HepG2 (cell line): ENCODE measurements at regions not wholly inside any gene's neighbourhood (a gene's known extent, or its start where the extent isn't known, plus 50 kb on each side); places are given as distances from the start of the nearest gene placed in this dataset.

Experiments used
- ATF7-NPFF ChIP-seq: sonication (generic); formaldehyde crosslinking; IDR thresholded peaks from 2 replicates; pipeline ENCODE4 v1.8.1; 2023; ENCODE audit warnings: mild to moderate bottlenecking, low read depth, missing genetic modification reagents, moderate library complexity
- BCL6 ChIP-seq: IDR thresholded peaks from 2 replicates; pipeline ENCODE4 v1.6.1; 2016; ENCODE audit warnings: missing genetic modification reagents, missing compliant biosample characterization
- HBP1 ChIP-seq: IDR thresholded peaks from 2 replicates; pipeline ENCODE4 v1.6.1; 2016; ENCODE audit warnings: low read depth, control low read depth
- HHEX ChIP-seq: IDR thresholded peaks from 2 replicates; pipeline ENCODE4 v1.6.1; 2016; ENCODE audit warnings: control low read depth
- KAT2B ChIP-seq: fragments of 150-350 bp; IDR thresholded peaks from 2 replicates; pipeline ENCODE4 v1.6.1; 2014; ENCODE audit warnings: low read depth, low read length, borderline replicate concordance
- MAX ChIP-seq: IDR thresholded peaks from 2 replicates; pipeline ENCODE4 v1.6.1; 2012; ENCODE audit warnings: inconsistent platforms
- MIER2 ChIP-seq: IDR thresholded peaks from 2 replicates; pipeline ENCODE4 v1.6.1; 2016; ENCODE audit warnings: missing biosample characterization, missing genetic modification reagents
- NCOR1 ChIP-seq: fragments of 200-600 bp; sonication (generic); IDR thresholded peaks from 2 replicates; pipeline ENCODE4 v1.7.0; 2017; ENCODE audit warnings: antibody characterized with exemption, low read length, borderline replicate concordance
- PAXIP1 ChIP-seq: sonication (generic); formaldehyde crosslinking; conservative IDR thresholded peaks from 2 replicates; pipeline ENCODE4 v1.4.0; 2020; ENCODE audit warnings: mild to moderate bottlenecking, missing genetic modification reagents, moderate library complexity
- PTBP1 ChIP-seq: fragments of 200-400 bp; formaldehyde crosslinking; IDR thresholded peaks from 2 replicates; pipeline ENCODE4 v1.6.1; 2018; ENCODE audit warnings: low read length, low read depth; ENCODE audit not compliant: poor library complexity, severe bottlenecking
- RBFOX2 ChIP-seq: fragments of 200-400 bp; formaldehyde crosslinking; IDR thresholded peaks from 2 replicates; pipeline ENCODE4 v1.6.1; 2017; ENCODE audit warnings: low read depth, mild to moderate bottlenecking, low read length
- TARDBP ChIP-seq: sonication (generic); formaldehyde crosslinking; IDR thresholded peaks from 2 replicates; pipeline ENCODE4 v1.8.0; 2022; ENCODE audit warnings: mild to moderate bottlenecking, missing genetic modification reagents
- TFDP2 ChIP-seq: sonication (generic); formaldehyde crosslinking; IDR thresholded peaks from 2 replicates; pipeline ENCODE4 v1.4.0; 2020; ENCODE audit warnings: missing genetic modification reagents
- ZBTB1 ChIP-seq: sonication (generic); formaldehyde crosslinking; IDR thresholded peaks from 2 replicates; pipeline ENCODE4 v1.4.0; 2020; ENCODE audit warnings: missing genetic modification reagents, borderline replicate concordance
- ZFYVE20 ChIP-seq: sonication (generic); formaldehyde crosslinking; IDR thresholded peaks from 2 replicates; pipeline ENCODE4 v1.8.0; 2023; ENCODE audit warnings: low read depth, mild to moderate bottlenecking, moderate library complexity, missing genetic modification reagents, borderline replicate concordance
- ZNF343 ChIP-seq: sonication (generic); formaldehyde crosslinking; IDR thresholded peaks from 2 replicates; pipeline ENCODE4 v1.4.0; 2020; ENCODE audit warnings: mild to moderate bottlenecking, missing genetic modification reagents
- ZNF567 ChIP-seq: sonication (generic); formaldehyde crosslinking; IDR thresholded peaks from 2 replicates; pipeline ENCODE4 v1.8.1; 2023; ENCODE audit warnings: mild to moderate bottlenecking, missing genetic modification reagents, borderline replicate concordance
- ZNF574 ChIP-seq: sonication (generic); formaldehyde crosslinking; IDR thresholded peaks from 2 replicates; pipeline ENCODE4 v1.4.0; 2020; ENCODE audit warnings: missing genetic modification reagents
- ZNF674 ChIP-seq: sonication (generic); formaldehyde crosslinking; IDR thresholded peaks from 2 replicates; pipeline ENCODE4 v1.5.0; 2020; ENCODE audit warnings: low read depth, mild to moderate bottlenecking, missing genetic modification reagents
- ZSCAN31 ChIP-seq: sonication (generic); formaldehyde crosslinking; IDR thresholded peaks from 2 replicates; pipeline ENCODE4 v1.5.0; 2020; ENCODE audit warnings: low read depth, mild to moderate bottlenecking, missing genetic modification reagents

- TF ChIP-seq ZNF674 (CRISPR knock-in tag), result no peak
- no peak for TF ChIP-seq MIER2 (CRISPR knock-in tag)
- TF ChIP-seq MAX, result peak; percentile 60
- TF ChIP-seq ZNF574, result no peak
- no peak for TF ChIP-seq KAT2B
- TF ChIP-seq BCL6, result 0 out of 2 replicates have a peak, but pooled peaks have one; percentile 10
- TF ChIP-seq RBFOX2, result no peak
- no peak for TF ChIP-seq ATF7-NPFF (CRISPR knock-in tag)
- 0 out of 2 replicates have a peak, but pooled peaks have one; percentile 8 for TF ChIP-seq NCOR1
- TF ChIP-seq ZSCAN31 (CRISPR knock-in tag), result no peak
- no peak for TF ChIP-seq ZNF567 (CRISPR knock-in tag)
- no peak for TF ChIP-seq HHEX (CRISPR knock-in tag)
- TF ChIP-seq ZBTB1 (CRISPR knock-in tag), result no peak
- TF ChIP-seq TARDBP, result peak; percentile 59; the same call in 1 of the 2 replicates
- no peak for TF ChIP-seq ZFYVE20
- TF ChIP-seq PTBP1, result no peak
- peak; percentile 72 for TF ChIP-seq PAXIP1
- peak; percentile 18; the same call in 1 of the 2 replicates for TF ChIP-seq TFDP2
- TF ChIP-seq HBP1 (CRISPR knock-in tag), result no peak
- TF ChIP-seq ZNF343 (CRISPR knock-in tag), result no peak
Measured at GRCh38 chr14:50047274-50047676, 69.1 kb downstream of the VCPKMT start (continued).
